ENCODE measurements at regions not wholly inside any gene's neighbourhood (a gene's known extent, or its start where the extent isn't known, plus 50 kb on each side); places are given as distances from the start of the nearest gene placed in this dataset.
"Not testable (repeated sequence)": the region's sequence is repeated elsewhere in the genome, so short reads cannot be mapped to it uniquely, and the experiment has no call there.

- peak; percentile 10 for DNase-seq (ENCODE audit: low spot score)
Measured at GRCh38 chr10:36492590-36493515, 632.5 kb upstream of the ANKRD30A start.

DNA sequence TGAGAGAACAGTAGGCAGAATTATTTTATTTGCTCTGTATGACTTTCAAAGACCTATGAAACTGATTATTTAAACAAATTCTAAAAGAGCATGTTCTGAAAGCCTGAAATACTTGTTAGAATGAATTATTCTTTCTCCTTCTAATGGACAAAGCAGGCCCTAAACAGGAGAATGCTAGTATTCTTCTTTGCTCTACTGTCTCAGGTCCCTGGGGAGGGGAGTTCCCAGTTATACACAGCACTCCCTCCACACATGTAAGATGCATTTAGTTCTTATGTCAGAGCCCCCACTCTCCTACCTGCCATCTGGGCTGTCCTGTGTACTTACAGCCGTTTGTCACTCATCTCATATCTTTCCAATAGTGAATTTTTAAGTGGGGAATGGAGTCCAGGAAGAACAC lies 633.5 kb upstream of the ANKRD30A start:
- no peak for DNase-seq (ENCODE audit: low spot score)

GRCh38 chr10:36489611-36490228 lies 635.7 kb upstream of the ANKRD30A start:
- DNase-seq (ENCODE audit: low spot score): no peak

- no peak for DNase-seq (ENCODE audit: low spot score)
Measured at GRCh38 chr10:36489181-36489580, 636.2 kb upstream of the ANKRD30A start.

DNA sequence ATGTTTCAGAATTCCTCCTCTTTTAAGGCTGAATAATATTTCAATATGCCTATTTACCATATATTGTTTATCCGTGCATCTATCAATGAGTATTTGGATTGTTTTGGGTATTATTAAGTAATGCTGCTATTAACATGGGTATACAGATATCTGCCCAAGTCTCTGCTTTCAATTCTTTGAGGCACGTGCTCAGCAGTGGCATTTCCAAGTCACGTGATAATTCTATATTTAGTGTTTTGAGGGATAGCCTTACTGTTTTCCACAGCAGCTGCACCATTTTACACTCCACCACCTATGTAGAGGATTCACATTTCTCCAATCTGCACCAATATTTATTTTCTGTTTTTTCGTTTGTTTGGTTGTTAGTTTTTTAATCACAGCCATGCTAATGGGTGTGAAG lies 636.8 kb upstream of the ANKRD30A start:
- DNase-seq (ENCODE audit: low spot score): no peak

DNA sequence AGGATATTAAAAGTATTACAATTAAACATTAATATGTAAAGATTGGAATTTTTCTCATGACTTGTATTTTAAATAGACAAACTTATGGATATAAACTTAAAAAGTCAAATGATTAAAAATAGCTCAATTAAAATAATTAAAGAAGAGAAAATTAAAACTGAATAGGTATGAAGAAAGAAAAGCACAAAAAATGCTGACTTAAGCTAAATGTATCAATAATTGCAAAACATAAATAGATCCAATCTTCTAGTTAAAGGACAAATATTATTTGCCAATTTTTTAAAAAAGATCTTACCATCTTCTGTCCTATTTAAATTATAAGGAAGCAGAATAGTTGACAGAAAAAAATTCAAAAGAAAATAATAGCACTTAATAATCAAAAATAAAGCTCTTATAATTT lies 646.3 kb upstream of the ANKRD30A start:
- no peak for DNase-seq (ENCODE audit: low spot score)

- no peak for DNase-seq (ENCODE audit: low spot score)
Measured at GRCh38 chr10:36476399-36476798, 649.0 kb upstream of the ANKRD30A start.

GRCh38 chr10:36475746-36476145 lies 649.7 kb upstream of the ANKRD30A start:
- no peak for DNase-seq (ENCODE audit: low spot score)

DNA sequence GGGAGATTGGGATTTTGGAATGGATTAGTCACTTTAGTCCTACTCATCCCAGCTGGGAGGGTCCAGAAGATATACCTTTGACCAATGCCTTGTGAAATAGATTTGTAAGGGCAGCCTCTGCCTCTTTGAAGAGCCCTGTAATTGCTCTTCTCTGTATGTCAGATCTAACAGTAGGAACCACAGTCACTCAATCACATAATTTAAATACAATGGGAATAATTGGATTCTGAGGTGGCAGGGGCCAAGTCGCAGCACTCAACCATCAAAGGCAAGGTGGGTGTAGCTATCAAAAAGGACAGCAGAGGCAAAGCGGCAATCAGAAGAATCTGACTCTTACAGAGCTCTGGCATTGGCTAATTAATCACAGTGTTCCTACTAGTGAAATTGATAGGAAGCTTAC lies 650.9 kb upstream of the ANKRD30A start:
- no peak for DNase-seq (ENCODE audit: low spot score)

- no peak for DNase-seq (ENCODE audit: low spot score)
Measured at GRCh38 chr10:36473122-36473521, 652.3 kb upstream of the ANKRD30A start.

DNA sequence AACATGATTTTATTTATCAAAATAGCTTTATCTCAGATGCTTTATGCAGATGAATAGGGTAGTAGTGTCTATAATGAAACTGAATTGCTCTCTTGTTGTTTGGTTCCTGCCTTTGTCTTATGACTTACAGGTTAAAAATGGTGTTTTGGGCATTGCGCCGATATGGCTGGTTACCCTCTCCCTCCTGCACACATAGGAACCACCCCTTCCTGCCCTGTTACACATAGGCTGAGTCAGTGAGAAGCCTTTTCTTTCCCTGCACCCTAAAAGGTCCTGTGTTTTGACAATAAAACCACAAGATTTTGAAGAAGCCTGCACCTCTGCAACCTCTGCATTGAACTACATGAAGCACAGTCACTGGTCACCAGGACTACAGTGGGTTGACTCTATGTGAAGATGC lies 655.8 kb upstream of the ANKRD30A start:
- no peak for DNase-seq (ENCODE audit: low spot score)

- no peak for DNase-seq (ENCODE audit: low spot score)
Measured at GRCh38 chr10:36468620-36469019, 656.8 kb upstream of the ANKRD30A start.

GRCh38 chr10:36465604-36466379 lies 659.6 kb upstream of the ANKRD30A start:
- peak; percentile 5 for DNase-seq (ENCODE audit: low spot score)

GRCh38 chr10:36464291-36464690 lies 661.1 kb upstream of the ANKRD30A start:
- DNase-seq (ENCODE audit: low spot score): no peak

DNA sequence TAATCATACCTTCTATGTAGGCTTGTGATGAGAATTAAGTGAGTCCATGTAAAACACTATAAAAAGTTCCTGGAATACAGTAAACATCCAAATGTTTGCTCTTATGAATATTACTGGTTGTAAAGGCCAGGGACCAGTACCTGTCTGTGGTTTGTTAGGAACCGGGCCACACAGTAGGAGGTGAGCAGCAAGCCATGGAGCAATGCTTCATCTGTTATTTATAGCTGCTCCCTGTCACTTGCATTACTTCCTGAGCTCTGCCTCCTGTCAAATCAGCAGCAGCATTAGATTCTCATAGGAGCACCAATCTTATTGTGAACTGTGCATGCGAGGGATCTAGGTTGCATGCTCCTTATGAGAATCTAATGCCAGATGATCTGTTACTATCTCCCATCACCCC lies 662.0 kb upstream of the ANKRD30A start:
- DNase-seq (ENCODE audit: low spot score): no peak

DNA sequence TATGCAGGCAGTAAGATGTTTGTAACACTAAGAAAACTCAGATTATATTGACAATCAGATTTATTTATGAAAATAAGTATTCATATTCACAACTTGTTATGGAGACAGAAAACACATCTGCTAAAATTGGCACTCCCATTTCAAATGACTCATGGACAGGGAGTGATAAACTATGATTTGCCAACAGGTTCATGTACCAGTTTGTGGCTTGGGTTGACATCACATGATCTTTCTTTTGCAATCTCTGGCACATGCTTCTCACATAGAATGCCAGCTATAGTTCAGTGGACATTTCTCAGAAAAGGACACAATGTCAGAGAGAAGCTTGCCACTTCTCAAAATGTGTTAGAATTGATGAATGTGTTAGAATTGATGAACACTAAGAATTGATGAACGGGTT lies 663.2 kb upstream of the ANKRD30A start:
- DNase-seq (ENCODE audit: low spot score): peak; percentile 24

DNA sequence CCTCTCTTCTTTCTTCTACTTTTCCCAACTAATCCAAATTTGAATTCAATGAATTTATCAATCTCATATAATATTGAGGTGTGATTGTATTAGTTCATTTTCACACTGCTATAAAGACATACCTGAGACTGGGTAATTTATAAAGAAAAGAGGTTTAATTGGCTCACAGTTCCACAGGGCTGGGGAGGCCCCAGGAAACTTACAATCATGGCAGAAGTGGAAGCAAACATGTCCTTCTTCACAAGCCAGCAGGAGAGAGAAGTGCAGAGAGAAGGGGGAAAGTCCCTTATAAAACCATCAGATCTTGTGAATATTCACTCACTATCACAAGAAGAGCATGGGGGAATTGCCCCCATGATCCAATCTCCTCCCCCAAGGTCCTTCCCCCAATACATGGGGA lies 667.0 kb upstream of the ANKRD30A start:
- DNase-seq (ENCODE audit: low spot score): not testable (repeated sequence)

DNA sequence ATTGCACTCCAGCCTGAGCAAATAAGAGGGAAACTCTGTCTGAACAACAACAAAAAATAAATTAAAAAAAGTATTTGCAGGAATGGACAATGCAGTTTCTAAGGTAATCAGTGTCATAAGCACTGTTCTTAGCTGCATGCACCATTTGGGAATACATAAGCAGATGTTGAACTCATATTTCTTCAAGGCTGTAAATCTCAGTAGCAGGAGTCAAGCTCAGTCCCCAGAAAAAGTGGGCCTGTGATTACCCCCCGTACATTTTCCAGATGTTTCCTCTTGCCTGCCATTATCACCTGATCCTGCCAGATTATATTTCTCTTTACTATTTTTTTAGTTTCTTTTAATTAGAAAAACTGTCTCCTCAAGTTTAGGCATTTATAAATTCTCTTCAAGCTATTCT lies 667.6 kb upstream of the ANKRD30A start:
- no peak for DNase-seq (ENCODE audit: low spot score)

GRCh38 chr10:36455526-36456133 lies 669.8 kb upstream of the ANKRD30A start:
- DNase-seq (ENCODE audit: low spot score): no peak

DNA sequence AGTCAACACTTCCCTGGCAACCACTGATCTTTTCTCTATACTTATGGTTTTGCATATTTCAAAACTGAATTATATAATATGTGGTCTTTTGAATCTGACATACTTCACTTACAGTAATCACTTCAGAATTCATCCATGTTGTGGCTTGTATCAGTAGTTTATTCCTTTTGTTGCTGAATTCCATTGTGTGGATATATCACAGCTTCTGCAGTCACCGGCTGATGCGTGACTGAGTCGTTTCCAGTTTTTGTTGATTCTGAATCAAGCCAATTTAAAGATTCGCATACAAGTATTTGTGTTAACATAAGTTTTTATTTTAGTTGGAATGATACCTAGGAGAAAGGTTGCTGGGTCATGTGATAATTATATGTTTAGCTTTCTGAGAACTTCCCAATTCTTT lies 672.5 kb upstream of the ANKRD30A start:
- DNase-seq (ENCODE audit: low spot score): no peak

DNA sequence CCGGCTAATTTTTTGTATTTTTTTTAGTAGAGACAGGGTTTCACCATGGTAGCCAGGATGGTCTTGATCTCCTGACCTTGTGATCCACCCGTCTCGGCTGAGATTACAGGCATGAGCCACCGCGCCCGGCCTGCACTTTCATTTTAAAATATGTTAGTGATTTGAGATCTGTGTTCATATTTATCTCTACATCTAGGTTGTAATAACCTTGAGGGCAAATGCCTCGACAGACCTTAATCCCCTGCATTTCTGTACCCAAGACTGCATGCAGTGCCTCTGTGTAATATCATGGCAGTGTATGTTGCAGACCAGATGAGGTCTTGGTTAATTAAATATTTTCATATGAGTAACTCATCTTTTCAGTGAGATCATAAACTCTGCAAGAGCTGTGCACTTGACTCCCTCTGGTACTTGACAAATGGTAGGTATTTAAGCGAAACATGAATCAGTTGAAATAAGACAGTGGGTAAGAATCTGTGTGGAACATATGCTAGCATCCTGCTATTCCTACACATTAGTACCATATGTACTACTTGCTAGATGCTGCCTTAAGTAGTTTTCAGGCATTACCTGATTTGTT lies 673.9 kb upstream of the ANKRD30A start:
- no peak for DNase-seq (ENCODE audit: low spot score)

GRCh38 chr10:36450380-36450779 lies 675.0 kb upstream of the ANKRD30A start:
- peak; percentile 8 for DNase-seq (ENCODE audit: low spot score)

All from Ammon's horn (tissue), 1 donor.